ENCODE measurements at regions not wholly inside any gene's neighbourhood (a gene's known extent, or its start where the extent isn't known, plus 50 kb on each side); places are given as distances from the start of the nearest gene placed in this dataset.

DNA sequence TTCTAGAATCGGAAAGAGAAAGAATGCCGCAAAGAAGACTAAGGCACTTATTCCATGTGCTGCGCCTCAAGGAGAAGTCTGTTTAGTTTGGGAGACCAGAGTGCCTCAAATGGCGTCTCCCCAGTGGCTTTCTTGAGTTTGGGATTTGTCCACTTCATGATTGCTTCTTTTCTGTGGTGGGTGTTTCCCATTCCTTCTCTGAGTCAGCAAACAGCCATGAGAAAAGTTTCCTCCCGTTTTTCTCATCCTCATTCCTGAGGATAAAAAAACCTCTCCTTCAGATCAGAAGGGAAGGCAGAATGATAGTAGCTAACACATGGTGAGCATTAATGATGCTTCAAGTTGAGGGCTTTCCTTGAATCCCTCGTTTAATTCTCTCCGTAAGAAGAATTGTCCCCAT lies 275.9 kb upstream of the WWC1 start:
- DNase-seq (no peak), ATAC-seq (ENCODE audit: low read depth) (no peak)
- 90% methylated on average over 5 of the region's 7 CpGs for WGBS (ENCODE audit: insufficient coverage)
- no peaks in the 10 kb centered on the region for H3K4me1 Mint-ChIP-seq
- no peaks in the 10 kb centered on the region for H3K27me3 Mint-ChIP-seq
- no peak overlapping the region for H3K4me3 Mint-ChIP-seq
- intact Hi-C loops (cut with micrococcal nuclease), result no loop called here
- ChIA-PET CTCF (no interaction called here), POLR2A (no interaction called here)
- Histone ChIP-seq H3K4me1 (ENCODE audit: control insufficient read depth in 2 of 2, insufficient read depth in 2 of 2, low read length in 2 of 2) (no peaks in the 10 kb centered on the region), H3K4me3 (ENCODE audit: control extremely low read depth in 1 of 5, extremely low read depth in 1 of 5, insufficient read depth in 1 of 5, low read depth in 2 of 5, low read length in 4 of 5) (no peak overlapping the region), H4K20me1 (ENCODE audit: control insufficient read depth, insufficient read depth, low read length, poor library complexity, severe bottlenecking) (no peaks in the 10 kb centered on the region), H3K4me2 (replicated peaks; ENCODE audit: low read depth, low read length, poor library complexity, severe bottlenecking) (no peak overlapping the region), H3K27me3 (replicated peaks in 1 of 4; ENCODE audit: control extremely low read depth in 1 of 4, control insufficient read depth in 3 of 4, insufficient read depth in 4 of 4, low read length in 3 of 4) (no peaks in the 10 kb centered on the region), H3K36me3 (replicated peaks in 1 of 2; ENCODE audit: control extremely low read depth in 1 of 2, control insufficient read depth in 1 of 2, extremely low read depth in 1 of 2, insufficient read depth in 2 of 2, low read length in 1 of 2) (no peaks in the 10 kb centered on the region), H2AFZ (ENCODE audit: insufficient read depth, low read depth, low read length, poor library complexity, severe bottlenecking) (no peak overlapping the region), H3K79me2 (ENCODE audit: control insufficient read depth, insufficient read depth, low read length) (no peaks in the 10 kb centered on the region), H3K27ac (ENCODE audit: low read length in 2 of 2) (no peak overlapping the region), H3K9ac (ENCODE audit: low read length) (no peak overlapping the region), H3K9me3 (ENCODE audit: control extremely low read depth in 1 of 3, control insufficient read depth in 2 of 3, insufficient read depth in 1 of 3, low read length in 2 of 3) (peaks cover 0 to 5% (median 0%) of the 10 kb centered on the region in 3 donors)
- TF ChIP-seq, protein P1, sequence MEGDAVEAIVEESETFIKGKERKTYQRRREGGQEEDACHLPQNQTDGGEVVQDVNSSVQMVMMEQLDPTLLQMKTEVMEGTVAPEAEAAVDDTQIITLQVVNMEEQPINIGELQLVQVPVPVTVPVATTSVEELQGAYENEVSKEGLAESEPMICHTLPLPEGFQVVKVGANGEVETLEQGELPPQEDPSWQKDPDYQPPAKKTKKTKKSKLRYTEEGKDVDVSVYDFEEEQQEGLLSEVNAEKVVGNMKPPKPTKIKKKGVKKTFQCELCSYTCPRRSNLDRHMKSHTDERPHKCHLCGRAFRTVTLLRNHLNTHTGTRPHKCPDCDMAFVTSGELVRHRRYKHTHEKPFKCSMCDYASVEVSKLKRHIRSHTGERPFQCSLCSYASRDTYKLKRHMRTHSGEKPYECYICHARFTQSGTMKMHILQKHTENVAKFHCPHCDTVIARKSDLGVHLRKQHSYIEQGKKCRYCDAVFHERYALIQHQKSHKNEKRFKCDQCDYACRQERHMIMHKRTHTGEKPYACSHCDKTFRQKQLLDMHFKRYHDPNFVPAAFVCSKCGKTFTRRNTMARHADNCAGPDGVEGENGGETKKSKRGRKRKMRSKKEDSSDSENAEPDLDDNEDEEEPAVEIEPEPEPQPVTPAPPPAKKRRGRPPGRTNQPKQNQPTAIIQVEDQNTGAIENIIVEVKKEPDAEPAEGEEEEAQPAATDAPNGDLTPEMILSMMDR (IDR thresholded peaks at IDR 0.05), result no peak
- no peak for TF ChIP-seq EZH2 (IDR thresholded peaks at IDR 0.05; ENCODE audit: borderline replicate concordance, insufficient read depth, low read depth, low read length, poor library complexity, severe bottlenecking)
- no peak overlapping the region for H3K27ac Mint-ChIP-seq
- no peaks in the 10 kb centered on the region for H3K9me3 Mint-ChIP-seq (ENCODE audit: insufficient read depth)

DNA sequence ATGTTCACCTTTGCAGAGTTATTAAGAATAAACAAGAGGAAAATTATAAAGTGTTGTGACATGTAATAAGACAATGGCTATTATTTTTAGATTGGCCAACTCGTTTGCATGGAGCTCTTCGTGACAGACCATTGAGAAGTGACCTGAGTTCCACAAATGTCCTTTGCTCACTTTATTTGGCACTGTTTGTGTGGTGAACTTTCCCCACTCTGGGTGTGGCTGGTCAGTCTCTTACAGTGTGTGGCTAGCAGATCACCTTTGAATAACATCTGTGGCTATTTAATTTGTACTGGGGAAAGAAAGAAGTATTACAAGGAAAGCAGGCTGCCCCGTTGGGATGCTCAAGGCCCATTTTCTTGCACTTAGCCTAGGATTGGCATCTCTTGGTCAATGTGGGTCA lies 274.1 kb upstream of the WWC1 start:
- ChIA-PET CTCF (no interaction called here), POLR2A (no interaction called here)
- H2AFZ ChIP-seq (ENCODE audit: insufficient read depth, low read depth, low read length, poor library complexity, severe bottlenecking), result no peak overlapping the region
- no peak overlapping the region for H3K4me2 ChIP-seq (replicated peaks; ENCODE audit: low read depth, low read length, poor library complexity, severe bottlenecking)
- Mint-ChIP-seq H3K4me3 (no peak overlapping the region), H3K9me3 (ENCODE audit: insufficient read depth) (no peaks in the 10 kb centered on the region), H3K27me3 (no peaks in the 10 kb centered on the region), H3K4me1 (no peaks in the 10 kb centered on the region), H3K27ac (no peak overlapping the region)
- no peaks in the 10 kb centered on the region for H3K79me2 ChIP-seq (ENCODE audit: control insufficient read depth, insufficient read depth, low read length)
- no peaks in the 10 kb centered on the region for H3K36me3 ChIP-seq (replicated peaks in 1 of 2; ENCODE audit: control extremely low read depth in 1 of 2, control insufficient read depth in 1 of 2, extremely low read depth in 1 of 2, insufficient read depth in 2 of 2, low read length in 1 of 2)
- no peak overlapping the region for H3K9ac ChIP-seq (ENCODE audit: low read length)
- TF ChIP-seq, protein P1 (IDR thresholded peaks at IDR 0.05), result no peak
- TF ChIP-seq EZH2 (IDR thresholded peaks at IDR 0.05; ENCODE audit: borderline replicate concordance, insufficient read depth, low read depth, low read length, poor library complexity, severe bottlenecking), result no peak
- no peaks in the 10 kb centered on the region for H4K20me1 ChIP-seq (ENCODE audit: control insufficient read depth, insufficient read depth, low read length, poor library complexity, severe bottlenecking)
- no peak for ATAC-seq (ENCODE audit: low read depth)
- no peaks in the 10 kb centered on the region for H3K4me1 ChIP-seq (ENCODE audit: control insufficient read depth in 2 of 2, insufficient read depth in 2 of 2, low read length in 2 of 2)
- H3K27ac ChIP-seq (ENCODE audit: low read length in 2 of 2), result no peak overlapping the region
- WGBS (ENCODE audit: insufficient coverage), result 60% methylated on average over 3 of the region's 3 CpGs
- H3K27me3 ChIP-seq (replicated peaks in 1 of 4; ENCODE audit: control extremely low read depth in 1 of 4, control insufficient read depth in 3 of 4, insufficient read depth in 4 of 4, low read length in 3 of 4), result no peaks in the 10 kb centered on the region
- H3K4me3 ChIP-seq (ENCODE audit: control extremely low read depth in 1 of 5, extremely low read depth in 1 of 5, insufficient read depth in 1 of 5, low read depth in 2 of 5, low read length in 4 of 5), result no peak overlapping the region
- peaks cover 0 to 5% (median 0%) of the 10 kb centered on the region in 3 donors for H3K9me3 ChIP-seq (ENCODE audit: control extremely low read depth in 1 of 3, control insufficient read depth in 2 of 3, insufficient read depth in 1 of 3, low read length in 2 of 3)
- DNase-seq, result no peak
- intact Hi-C loops (cut with micrococcal nuclease), result no loop called here
